Keratinocyte (primary cell): ENCODE measurements at regions not wholly inside any gene's neighbourhood (a gene's known extent, or its start where the extent isn't known, plus 50 kb on each side); places are given as distances from the start of the nearest gene placed in this dataset.

Experiments
- EZH2 ChIP-seq: IDR thresholded peaks from one replicate; pipeline ENCODE4 v1.6.1; 2012; ENCODE audit warnings: inconsistent platforms, mild to moderate bottlenecking, low read length, moderate library complexity
- TF ChIP-seq, protein P1 (sequence below), 3 experiments: IDR thresholded peaks in 1 of 3; conservative IDR thresholded peaks in 1 of 3; optimal IDR thresholded peaks in 1 of 3; 2 replicates in 2 of 3; 3 replicates in 1 of 3; pipeline versions ENCODE3 to v1.5.1; 2011; ENCODE audit warnings: low read length in 3 of 3, mild to moderate bottlenecking in 3 of 3, moderate library complexity in 2 of 3, control low read depth in 1 of 3, inconsistent platforms in 1 of 3; ENCODE audit not compliant: insufficient read depth in 2 of 3; ENCODE audit errors: extremely low read depth in 1 of 3

- no peak for TF ChIP-seq EZH2
- TF ChIP-seq, protein P1, sequence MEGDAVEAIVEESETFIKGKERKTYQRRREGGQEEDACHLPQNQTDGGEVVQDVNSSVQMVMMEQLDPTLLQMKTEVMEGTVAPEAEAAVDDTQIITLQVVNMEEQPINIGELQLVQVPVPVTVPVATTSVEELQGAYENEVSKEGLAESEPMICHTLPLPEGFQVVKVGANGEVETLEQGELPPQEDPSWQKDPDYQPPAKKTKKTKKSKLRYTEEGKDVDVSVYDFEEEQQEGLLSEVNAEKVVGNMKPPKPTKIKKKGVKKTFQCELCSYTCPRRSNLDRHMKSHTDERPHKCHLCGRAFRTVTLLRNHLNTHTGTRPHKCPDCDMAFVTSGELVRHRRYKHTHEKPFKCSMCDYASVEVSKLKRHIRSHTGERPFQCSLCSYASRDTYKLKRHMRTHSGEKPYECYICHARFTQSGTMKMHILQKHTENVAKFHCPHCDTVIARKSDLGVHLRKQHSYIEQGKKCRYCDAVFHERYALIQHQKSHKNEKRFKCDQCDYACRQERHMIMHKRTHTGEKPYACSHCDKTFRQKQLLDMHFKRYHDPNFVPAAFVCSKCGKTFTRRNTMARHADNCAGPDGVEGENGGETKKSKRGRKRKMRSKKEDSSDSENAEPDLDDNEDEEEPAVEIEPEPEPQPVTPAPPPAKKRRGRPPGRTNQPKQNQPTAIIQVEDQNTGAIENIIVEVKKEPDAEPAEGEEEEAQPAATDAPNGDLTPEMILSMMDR (optimal IDR thresholded peaks at IDR 0.05 in 1 of 3, IDR thresholded peaks at IDR 0.05 in 1 of 3, conservative IDR thresholded peaks at IDR 0.05 in 1 of 3; ENCODE audit: extremely low read depth in 1 of 3, insufficient read depth in 2 of 3, low read length in 3 of 3), result no peak
These were observed 173.0 kb downstream of the COX18 start for GRCh38 chr4:72896515-72896914.
